H54 (cell line): ENCODE measurements at regions not wholly inside any gene's neighbourhood (a gene's known extent, or its start where the extent isn't known, plus 50 kb on each side); places are given as distances from the start of the nearest gene placed in this dataset.
"Not testable (repeated sequence)": the region's sequence is repeated elsewhere in the genome, so short reads cannot be mapped to it uniquely, and the experiment has no call there.

Experiments
- DNase-seq: peaks from one replicate; pipeline ENCODE4 v3.0.0; 2011; ENCODE audit warnings: low spot score, mixed read lengths; ENCODE audit not compliant: insufficient read length
- FAIRE-seq: peaks from 3 replicates; lab custom pipeline; 2011; peaks lifted over from hg19 to GRCh38; lab: Jason Lieb, UNC
- POLR2A ChIP-seq: IDR thresholded peaks from 2 replicates; pipeline ENCODE4 v1.6.1; 2011; ENCODE audit warnings: low read depth, mild to moderate bottlenecking, low read length

GRCh38 chr7:83306502-83306901 lies 143.8 kb upstream of the PCLO start:
- peak; percentile 41 for FAIRE-seq
- no peak for DNase-seq
- no peak for TF ChIP-seq POLR2A

GRCh38 chr7:83305027-83305426 lies 142.3 kb upstream of the PCLO start:
- DNase-seq (no peak), FAIRE-seq (no peak)
- no peak for TF ChIP-seq POLR2A

- no peak for FAIRE-seq
- TF ChIP-seq POLR2A = no peak
- DNase-seq = no peak
Measured at GRCh38 chr7:83301416-83301815, 138.7 kb upstream of the PCLO start.

- FAIRE-seq (no peak), DNase-seq (no peak)
- no peak for TF ChIP-seq POLR2A
Measured at GRCh38 chr7:83290211-83290610, 127.5 kb upstream of the PCLO start.

GRCh38 chr7:83289419-83289993 lies 126.8 kb upstream of the PCLO start:
- DNase-seq = no peak
- TF ChIP-seq POLR2A = no peak
- FAIRE-seq = no peak

- no peak for TF ChIP-seq POLR2A
- FAIRE-seq = no peak
Measured at GRCh38 chr7:83280671-83281070, 118.0 kb upstream of the PCLO start.

GRCh38 chr7:83276250-83276649 lies 113.6 kb upstream of the PCLO start:
- FAIRE-seq = no peak
- DNase-seq = no peak
- TF ChIP-seq POLR2A = no peak

More at GRCh38 chr7:83280671-83281070, 118.0 kb upstream of the PCLO start:
- no peak for DNase-seq

- TF ChIP-seq POLR2A = no peak
- FAIRE-seq = no peak
- DNase-seq = no peak
Measured at GRCh38 chr7:83273699-83274098, 111.0 kb upstream of the PCLO start.

GRCh38 chr7:83271212-83272099 lies 108.8 kb upstream of the PCLO start:
- no peak for TF ChIP-seq POLR2A
- DNase-seq (no peak), FAIRE-seq (no peak)

GRCh38 chr7:83270407-83270806 lies 107.7 kb upstream of the PCLO start:
- FAIRE-seq = peak; percentile 41
- no peak for TF ChIP-seq POLR2A
- DNase-seq = no peak

GRCh38 chr7:83267141-83267631 lies 104.5 kb upstream of the PCLO start:
- DNase-seq = no peak
- TF ChIP-seq POLR2A = no peak
- no peak for FAIRE-seq

GRCh38 chr7:83263442-83264034 lies 100.9 kb upstream of the PCLO start:
- not testable (repeated sequence) for FAIRE-seq, DNase-seq

GRCh38 chr7:83259064-83259463 lies 96.4 kb upstream of the PCLO start:
- no peak for TF ChIP-seq POLR2A
- DNase-seq (no peak), FAIRE-seq (no peak)

GRCh38 chr7:83248000-83248399 lies 85.3 kb upstream of the PCLO start:
- no peak for TF ChIP-seq POLR2A
- DNase-seq (no peak), FAIRE-seq (no peak)

GRCh38 chr7:83219231-83219630 lies 56.5 kb upstream of the PCLO start:
- DNase-seq, FAIRE-seq: not testable (repeated sequence)
